ENCODE measurements at regions not wholly inside any gene's neighbourhood (a gene's known extent, or its start where the extent isn't known, plus 50 kb on each side); places are given as distances from the start of the nearest gene placed in this dataset.
A peak's percentile ranks its signal among the peaks of the same experiment; 100 is the strongest.
"Not testable (repeated sequence)": the region's sequence is repeated elsewhere in the genome, so short reads cannot be mapped to it uniquely, and the experiment has no call there.

- Histone ChIP-seq H3K27me3 (ENCODE audit: control insufficient read depth, insufficient read depth, low read length) (no peaks in the 10 kb centered on the region), H3K27ac (ENCODE audit: low read depth in 2 of 2, low read length in 2 of 2) (no peak overlapping the region), H3K4me1 (ENCODE audit: control insufficient read depth in 2 of 3, insufficient read depth in 2 of 3, low read depth in 1 of 3, low read length in 3 of 3) (no peaks in the 10 kb centered on the region), H3K4me3 (ENCODE audit: low read length in 3 of 3) (no peak overlapping the region), H3K36me3 (ENCODE audit: control insufficient read depth in 2 of 3, insufficient read depth in 3 of 3, low read length in 3 of 3) (no peaks in the 10 kb centered on the region), H3K9me3 (ENCODE audit: control insufficient read depth in 2 of 3, insufficient read depth in 1 of 3, low read length in 3 of 3) (no peaks in the 10 kb centered on the region), H3K9ac (ENCODE audit: low read length in 3 of 3) (no peak overlapping the region)
- no peak for FAIRE-seq
- peak in 1 of 5 donors; percentile 36 for DNase-seq
- intact Hi-C loops (cut with DNase I) = no loop called here
- no peak for TF ChIP-seq CTCF (IDR thresholded peaks at IDR 0.05; ENCODE audit: borderline replicate concordance, extremely low read depth, insufficient read depth)
Measured at GRCh38 chr10:25747084-25747483, 186.9 kb upstream of the MYO3A start.

GRCh38 chr10:25748509-25748908 is 185.5 kb upstream of the MYO3A start:
- H3K9me3 ChIP-seq (ENCODE audit: control insufficient read depth in 2 of 3, insufficient read depth in 1 of 3, low read length in 3 of 3) = no peaks in the 10 kb centered on the region
- H3K9ac ChIP-seq (ENCODE audit: low read length in 3 of 3) = no peak overlapping the region
- intact Hi-C loops (cut with DNase I) = no loop called here
- H3K4me3 ChIP-seq (ENCODE audit: low read length in 3 of 3) = no peak overlapping the region
- H3K27ac ChIP-seq (ENCODE audit: low read depth in 2 of 2, low read length in 2 of 2) = no peak overlapping the region
- no peaks in the 10 kb centered on the region for H3K36me3 ChIP-seq (ENCODE audit: control insufficient read depth in 2 of 3, insufficient read depth in 3 of 3, low read length in 3 of 3)
- DNase-seq (no peak), FAIRE-seq (no peak)
- H3K27me3 ChIP-seq (ENCODE audit: control insufficient read depth, insufficient read depth, low read length) = no peaks in the 10 kb centered on the region
- TF ChIP-seq CTCF (IDR thresholded peaks at IDR 0.05; ENCODE audit: borderline replicate concordance, extremely low read depth, insufficient read depth) = no peak
- H3K4me1 ChIP-seq (ENCODE audit: control insufficient read depth in 2 of 3, insufficient read depth in 2 of 3, low read depth in 1 of 3, low read length in 3 of 3) = no peaks in the 10 kb centered on the region

- intact Hi-C loops (cut with DNase I) = no loop called here
- no peak overlapping the region for H3K4me3 ChIP-seq (ENCODE audit: low read length in 3 of 3)
- no peaks in the 10 kb centered on the region for H3K4me1 ChIP-seq (ENCODE audit: control insufficient read depth in 2 of 3, insufficient read depth in 2 of 3, low read depth in 1 of 3, low read length in 3 of 3)
- no peak for DNase-seq
- H3K9me3 ChIP-seq (ENCODE audit: control insufficient read depth in 2 of 3, insufficient read depth in 1 of 3, low read length in 3 of 3) = no peaks in the 10 kb centered on the region
- no peak overlapping the region for H3K27ac ChIP-seq (ENCODE audit: low read depth in 2 of 2, low read length in 2 of 2)
- TF ChIP-seq CTCF (IDR thresholded peaks at IDR 0.05; ENCODE audit: borderline replicate concordance, extremely low read depth, insufficient read depth) = no peak
- H3K27me3 ChIP-seq (ENCODE audit: control insufficient read depth, insufficient read depth, low read length) = no peaks in the 10 kb centered on the region
- no peaks in the 10 kb centered on the region for H3K36me3 ChIP-seq (ENCODE audit: control insufficient read depth in 2 of 3, insufficient read depth in 3 of 3, low read length in 3 of 3)
- no peak for FAIRE-seq
- H3K9ac ChIP-seq (ENCODE audit: low read length in 3 of 3) = no peak overlapping the region
Measured at GRCh38 chr10:25753776-25754175, 180.3 kb upstream of the MYO3A start.

- intact Hi-C loops (cut with DNase I); H3K4me1 ChIP-seq (ENCODE audit: control insufficient read depth in 2 of 3, insufficient read depth in 2 of 3, low read depth in 1 of 3, low read length in 3 of 3); DNase-seq; FAIRE-seq; H3K9me3 ChIP-seq (ENCODE audit: control insufficient read depth in 2 of 3, insufficient read depth in 1 of 3, low read length in 3 of 3); H3K36me3 ChIP-seq (ENCODE audit: control insufficient read depth in 2 of 3, insufficient read depth in 3 of 3, low read length in 3 of 3); H3K4me3 ChIP-seq (ENCODE audit: low read length in 3 of 3); H3K27me3 ChIP-seq (ENCODE audit: control insufficient read depth, insufficient read depth, low read length); H3K9ac ChIP-seq (ENCODE audit: low read length in 3 of 3); H3K27ac ChIP-seq (ENCODE audit: low read depth in 2 of 2, low read length in 2 of 2): not testable (repeated sequence)
Measured at GRCh38 chr10:25755874-25756273, 178.2 kb upstream of the MYO3A start.

All from kidney (tissue), 13 donors.